ENCODE measurements at regions not wholly inside any gene's neighbourhood (a gene's known extent, or its start where the extent isn't known, plus 50 kb on each side); places are given as distances from the start of the nearest gene placed in this dataset.
"Not testable (repeated sequence)": the region's sequence is repeated elsewhere in the genome, so short reads cannot be mapped to it uniquely, and the experiment has no call there.

DNA sequence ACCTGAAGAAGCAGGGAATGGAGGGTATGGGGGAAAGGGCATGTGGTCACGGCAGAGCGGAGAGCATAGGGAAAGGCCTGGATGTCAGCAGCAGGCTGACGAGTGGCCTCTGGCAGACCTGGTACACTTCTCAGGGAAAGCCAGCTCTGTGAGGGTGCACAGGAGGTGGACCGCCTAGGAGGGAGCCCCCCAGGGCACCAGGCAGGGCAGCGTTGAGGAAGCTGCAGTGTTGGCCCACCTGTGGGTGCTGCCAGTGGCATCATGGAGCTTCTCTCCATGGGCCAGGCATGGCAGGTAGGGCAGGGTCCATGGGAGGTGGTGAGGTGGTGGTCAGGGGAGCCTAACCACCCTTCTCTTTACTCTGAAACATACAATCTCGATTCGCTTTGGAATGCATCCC, 143.0 kb upstream of the PITX1 start:
- DNase-seq, result no peak

DNA sequence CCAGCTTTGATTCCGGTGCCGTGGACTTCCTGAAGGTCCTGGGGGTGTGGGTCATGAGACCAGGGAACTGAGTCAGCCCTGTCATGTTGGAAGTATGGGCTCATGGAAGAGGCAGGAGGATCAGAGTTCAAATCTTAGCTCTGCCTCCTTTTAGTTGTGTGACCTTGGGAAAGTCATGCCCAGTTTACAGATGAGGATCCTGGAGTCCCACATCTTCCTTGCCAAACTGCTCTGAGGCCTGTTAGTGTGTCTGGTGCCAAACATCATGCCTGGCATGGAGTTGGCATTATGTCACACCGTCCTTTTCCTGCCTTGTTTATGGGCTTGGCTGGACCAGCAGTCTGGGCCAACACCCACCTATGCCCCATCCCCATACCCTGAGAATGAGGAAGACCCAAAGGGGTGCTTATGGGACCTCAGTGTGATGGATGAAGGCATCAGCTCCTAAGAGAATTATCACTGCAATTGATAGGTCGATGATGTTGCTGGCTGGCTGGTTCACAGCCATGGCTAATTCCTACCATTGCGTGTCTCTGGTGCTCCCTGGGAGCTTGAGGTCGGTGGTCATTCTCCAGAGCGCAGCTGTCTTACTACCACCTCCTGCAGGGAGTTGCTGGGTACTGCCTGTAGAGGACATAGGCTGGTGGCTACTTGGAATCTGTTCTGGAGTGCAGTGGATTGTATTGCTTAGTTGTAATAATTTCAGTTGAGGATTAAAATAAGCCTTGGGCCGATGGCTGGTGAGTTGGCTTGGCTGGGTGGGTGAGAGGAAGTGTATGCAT, 140.5 kb upstream of the PITX1 start:
- DNase-seq, result no peak

DNA sequence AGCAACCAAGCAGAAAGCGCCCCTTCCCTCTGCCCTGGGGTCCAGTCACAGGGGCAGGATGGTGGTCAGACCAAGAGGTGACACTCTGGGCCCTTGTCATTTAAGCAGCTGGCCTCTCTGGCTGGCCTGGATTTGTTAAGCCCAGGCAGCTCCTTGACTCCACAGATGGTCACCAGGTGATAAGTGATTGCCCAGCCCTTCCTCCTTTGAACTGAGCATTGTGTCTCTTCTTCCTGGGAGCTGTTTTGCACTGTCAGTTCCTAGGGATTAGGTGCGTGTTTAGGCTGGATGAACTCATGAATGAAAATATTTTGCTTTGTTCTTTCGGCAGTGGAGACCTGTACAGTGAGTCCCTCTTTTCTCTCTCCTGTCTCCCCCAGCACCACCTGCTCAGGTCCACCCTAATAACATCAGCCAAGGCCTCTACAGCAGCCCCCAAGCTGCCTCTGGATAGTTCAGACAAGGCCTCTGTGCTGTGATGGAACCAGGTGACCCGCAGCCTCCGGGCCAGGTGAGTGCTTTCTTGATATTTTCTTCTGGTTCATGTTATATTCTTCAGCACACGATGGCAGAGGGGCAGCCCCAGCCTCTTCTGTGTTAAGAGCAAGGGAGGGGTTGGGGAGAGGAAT, 139.7 kb upstream of the PITX1 start:
- peak in 1 of 2 experiments; percentile 52 for DNase-seq

DNA sequence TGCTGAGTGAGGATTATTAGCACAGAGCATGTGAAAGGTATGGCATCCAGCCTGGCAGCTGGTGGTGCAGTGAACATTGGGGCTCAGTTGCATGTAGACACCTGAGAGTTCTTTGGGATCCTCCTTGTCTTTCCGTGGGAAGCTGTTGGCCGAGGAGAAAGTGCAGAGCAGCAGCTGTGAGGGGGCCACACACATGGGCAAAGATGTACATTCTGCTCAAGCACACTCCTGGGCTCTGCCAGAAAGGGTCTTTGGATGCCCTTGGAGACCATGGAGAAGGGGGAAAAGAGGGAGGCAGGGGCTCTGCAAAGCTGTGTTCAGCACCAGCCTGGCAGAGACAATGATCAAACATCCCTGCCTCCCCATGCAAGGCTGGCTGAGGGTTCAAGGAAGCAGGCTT, 138.7 kb upstream of the PITX1 start:
- DNase-seq, result no peak

DNA sequence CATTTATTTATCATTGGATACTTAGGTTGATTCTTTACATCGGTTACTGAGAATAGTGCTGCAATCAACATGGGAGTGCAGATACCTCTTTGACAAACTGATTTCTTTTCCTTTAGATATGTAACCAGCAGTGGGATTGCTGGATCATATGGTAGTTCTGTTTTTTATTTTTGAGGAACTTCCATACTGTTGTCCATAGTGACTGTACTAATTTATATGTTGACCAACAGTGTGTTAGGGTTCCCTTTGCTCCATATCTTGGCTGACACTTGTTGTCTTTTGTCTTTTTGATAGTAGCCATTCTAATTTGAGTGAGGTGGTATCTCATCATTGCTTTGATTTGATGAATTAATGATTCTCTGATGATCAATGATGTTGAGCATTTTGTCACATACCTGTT, 137.3 kb upstream of the PITX1 start:
- DNase-seq, result no peak

DNA sequence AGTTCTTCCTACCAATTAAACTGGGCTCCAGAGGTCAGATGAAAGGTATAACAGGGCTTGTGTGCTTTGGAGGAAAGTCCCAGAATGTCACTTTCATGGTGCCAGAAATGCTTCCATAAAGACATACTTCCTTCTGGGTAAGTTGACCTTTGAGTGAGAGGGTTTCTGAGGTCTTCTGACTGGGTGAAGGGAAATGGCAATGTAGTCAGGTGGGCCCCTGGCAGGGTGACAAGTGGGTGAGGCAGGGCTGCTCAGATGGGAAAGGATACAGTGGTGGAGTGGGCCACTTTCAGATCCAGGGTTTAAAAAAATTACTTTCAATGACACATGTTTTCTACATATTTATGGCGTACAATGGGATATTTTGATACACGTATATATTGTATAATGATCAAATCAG, 136.5 kb upstream of the PITX1 start:
- DNase-seq, result no peak

DNA sequence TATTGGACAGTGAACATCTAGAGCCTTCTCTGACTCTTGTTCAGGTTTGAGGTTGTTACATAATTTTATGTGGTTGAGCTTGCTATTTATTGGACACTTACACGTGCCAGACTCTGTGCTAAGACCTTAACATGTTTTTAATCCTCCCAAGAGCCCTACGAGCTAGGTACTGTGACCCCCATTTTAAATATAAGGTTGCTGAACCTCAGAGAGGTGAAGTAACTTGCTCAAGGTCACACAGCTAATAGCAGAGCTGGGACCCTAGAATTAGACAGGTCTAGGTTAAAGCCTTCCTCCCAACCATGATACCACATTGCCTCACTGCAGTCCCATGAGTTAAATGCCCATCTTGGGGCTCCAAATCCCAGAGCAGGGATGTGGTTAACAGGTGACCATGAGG, 135.7 kb upstream of the PITX1 start:
- no peak for DNase-seq

DNA sequence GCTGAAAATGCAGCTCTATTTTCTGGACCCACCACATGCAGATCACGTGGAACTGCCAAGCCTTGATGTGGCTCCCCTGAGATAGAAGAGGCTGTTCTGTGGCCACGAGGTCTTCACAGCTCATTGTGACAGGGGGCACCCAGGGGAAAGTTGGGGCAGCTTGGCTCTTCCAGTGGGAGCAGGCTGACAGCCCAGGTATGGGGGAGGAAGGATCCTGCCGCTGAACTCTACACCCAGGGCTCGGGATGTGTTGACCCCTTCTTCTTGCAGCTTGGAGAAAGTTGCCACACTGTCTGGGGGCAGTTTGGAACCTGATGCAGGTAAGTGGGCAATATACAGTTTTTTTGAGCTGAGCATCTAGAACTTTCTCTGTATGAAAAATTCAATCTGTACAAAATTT, 133.6 kb upstream of the PITX1 start:
- DNase-seq, result no peak

DNA sequence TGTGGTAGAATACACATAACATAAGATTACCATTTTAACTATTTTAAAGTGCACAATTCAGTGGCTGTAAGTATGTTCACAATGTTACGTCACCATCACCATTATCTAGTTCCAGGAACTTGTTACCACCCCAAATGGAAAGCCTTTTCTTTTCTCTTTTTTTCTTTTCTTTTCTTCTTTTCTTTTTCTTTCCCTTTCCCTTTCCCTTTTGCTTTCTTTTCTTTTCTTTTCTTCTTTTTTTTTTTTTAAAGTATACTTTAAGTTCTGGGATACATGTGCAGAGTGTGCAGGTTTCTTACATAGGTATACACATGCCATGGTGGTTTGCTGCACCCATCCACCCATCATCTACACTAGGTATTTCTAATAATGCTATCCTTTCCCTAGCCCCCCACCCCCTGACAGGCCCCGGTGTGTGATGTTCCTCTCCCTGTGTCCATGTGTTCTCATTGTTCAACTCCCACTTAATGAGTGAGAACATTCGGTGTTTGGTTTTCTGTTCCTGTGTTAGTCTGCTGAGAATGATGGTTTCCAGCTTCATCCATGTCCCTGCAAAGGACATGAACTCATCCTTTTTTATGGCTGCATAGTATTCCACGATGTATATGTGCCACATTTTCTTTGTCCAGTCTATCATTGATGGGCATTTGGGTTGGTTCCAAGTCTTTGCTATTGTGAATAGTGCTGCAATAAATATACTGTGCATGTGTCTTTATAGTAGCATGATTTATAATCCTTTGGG, 131.0 kb upstream of the PITX1 start:
- not testable (repeated sequence) for DNase-seq

DNA sequence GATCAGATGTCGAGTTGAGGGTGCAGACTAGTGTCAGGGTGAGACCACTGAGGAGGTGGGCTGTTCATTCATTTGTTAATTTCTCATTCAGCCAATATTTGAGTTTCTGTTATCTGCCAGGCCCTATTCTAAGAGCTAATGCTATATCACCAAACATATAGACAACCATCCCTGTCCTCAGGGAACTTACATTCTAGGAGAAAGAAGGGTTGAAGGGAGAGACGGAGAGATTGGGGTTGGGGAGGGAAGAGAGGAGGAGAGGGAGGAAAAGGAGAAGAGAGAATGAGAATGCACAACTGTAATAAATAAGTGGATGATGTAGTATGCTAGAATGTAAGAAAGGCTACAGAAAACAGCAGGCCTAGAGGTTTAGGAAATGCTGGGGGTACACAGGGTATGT, 129.9 kb upstream of the PITX1 start:
- DNase-seq, result no peak

DNA sequence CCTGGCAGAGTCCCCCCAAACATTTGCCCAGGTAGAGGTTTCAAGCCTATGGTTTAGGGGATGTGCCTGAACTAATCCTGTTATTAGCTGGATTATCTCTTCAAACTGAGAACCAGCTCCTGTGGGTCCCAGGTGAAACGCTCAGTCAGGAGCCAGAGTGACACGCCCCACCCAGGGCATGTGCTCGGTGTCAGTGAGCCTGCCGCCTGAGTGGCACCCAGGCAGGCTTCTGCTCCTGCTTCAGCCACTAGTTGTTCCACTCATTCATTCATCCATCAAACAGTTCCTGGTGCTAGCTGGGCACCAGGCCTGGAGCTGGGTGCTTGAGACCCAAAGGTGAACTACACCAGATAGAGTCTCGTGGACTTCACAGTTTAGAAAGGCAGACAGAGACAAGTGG, 129.4 kb upstream of the PITX1 start:
- DNase-seq, result no peak

DNA sequence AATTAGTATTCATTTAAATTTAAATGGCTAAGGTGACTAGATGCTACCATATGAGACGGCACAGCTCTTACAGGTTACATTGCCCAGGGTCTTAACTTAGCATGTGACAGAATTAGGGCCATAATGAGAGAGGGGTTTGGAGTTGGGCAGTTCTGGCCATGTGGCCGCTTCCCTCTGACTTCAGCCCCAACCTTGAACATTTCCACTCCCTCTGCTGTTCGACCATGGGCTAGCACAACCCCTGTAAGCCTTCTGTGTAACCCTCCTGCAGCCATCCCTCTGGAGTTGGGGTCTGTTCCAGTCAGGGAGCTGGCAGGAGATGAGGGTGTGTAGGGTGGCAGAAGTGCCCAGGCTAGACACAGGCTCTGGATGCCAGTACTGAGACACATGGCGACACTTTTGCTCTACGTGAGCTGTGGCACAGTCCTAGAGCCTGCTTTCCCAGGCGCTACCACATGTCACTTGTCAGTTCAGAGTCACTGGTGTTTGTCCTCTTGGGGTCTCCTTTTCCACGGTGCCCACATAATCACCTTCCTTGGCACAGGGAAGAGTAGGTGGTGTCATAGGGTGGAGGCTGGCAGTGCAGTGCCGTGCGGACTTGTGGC, 128.7 kb upstream of the PITX1 start:
- no peak for DNase-seq

DNA sequence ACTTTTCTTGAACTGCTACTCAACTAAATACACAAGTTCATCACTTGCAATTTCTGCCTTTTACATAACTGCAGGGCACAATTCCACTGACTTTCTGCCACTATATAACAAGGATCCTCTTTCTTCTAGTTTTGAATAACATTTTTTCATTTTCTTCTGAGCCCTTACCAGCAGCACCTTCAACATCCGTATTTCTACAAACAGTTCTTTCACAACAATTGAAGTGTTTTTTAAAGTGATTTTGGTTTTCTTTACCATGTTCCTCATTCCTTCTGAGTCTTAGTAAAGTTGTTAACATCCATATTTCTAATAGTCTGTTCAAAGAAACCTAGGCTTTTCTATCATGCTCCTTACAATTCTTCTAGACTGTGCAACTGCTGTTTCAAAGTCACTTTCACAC, 127.2 kb upstream of the PITX1 start:
- no peak for DNase-seq

DNA sequence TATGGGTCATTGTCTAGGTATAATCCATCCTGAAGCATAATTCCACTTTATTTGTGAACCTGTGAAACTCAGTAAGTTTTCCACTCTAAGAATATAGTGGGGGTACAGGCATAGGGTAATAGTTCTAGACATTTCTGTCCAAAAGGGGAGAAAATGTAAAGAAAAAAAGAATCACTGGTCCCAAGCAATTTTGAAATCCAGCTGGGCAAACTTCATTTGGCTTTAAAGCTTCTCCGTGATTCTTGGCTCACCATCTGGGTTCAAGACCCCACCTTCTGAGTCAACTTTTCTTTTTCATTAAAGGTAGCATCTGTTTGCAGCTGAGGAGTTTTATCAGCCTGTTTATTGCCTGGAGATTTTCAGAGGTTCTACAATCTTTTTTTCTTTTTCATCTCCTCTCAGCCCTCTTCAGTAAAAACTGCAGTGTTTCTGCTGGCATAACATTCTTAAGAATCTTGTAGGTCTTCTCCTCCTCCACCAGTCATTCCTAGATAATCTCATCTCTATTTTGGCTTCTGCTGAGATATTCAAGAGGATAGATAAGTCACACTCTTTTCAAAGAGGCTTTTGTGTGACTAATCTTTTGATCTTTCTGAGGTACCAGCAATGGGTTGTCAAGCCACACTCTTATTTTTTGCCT, 126.1 kb upstream of the PITX1 start:
- no peak for DNase-seq

DNA sequence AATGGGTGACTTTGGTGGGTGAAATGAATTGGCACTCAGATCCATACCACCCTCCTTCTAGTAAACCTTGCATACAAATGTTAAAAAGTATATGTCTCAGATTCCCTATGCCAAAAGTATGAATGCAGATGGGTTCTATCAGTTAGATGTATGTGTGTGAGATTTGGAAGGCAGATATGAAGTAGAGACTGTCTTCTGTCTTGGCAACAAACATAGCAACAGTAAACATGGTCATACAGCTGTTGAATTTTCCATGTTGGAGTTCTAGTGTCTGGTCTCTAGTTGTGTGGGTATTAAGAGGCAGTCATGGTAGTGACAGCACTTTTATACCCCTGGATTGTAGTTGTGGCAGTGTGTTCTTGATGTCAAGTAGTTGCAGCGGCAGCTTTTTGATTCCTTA, 125.6 kb upstream of the PITX1 start:
- DNase-seq, result no peak

DNA sequence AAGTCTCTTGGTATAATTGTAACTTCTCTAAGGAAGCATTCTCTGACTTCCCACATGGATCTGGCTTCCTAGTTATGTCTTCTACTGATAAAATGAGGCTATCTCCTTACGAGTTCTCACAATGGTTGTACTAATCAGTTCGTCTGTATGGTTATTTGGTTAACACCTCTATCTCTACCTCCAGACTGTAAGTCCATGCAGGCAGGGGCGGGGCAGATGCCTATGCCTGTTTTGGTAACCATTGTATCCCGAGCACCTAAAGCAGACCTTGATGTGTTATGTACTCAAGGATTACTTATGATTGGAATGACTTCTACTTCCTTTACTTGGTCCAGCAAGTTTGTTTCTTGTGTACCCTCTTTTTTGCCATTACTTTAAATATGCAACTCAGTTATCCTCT, 125.0 kb upstream of the PITX1 start:
- DNase-seq, result no peak

DNA sequence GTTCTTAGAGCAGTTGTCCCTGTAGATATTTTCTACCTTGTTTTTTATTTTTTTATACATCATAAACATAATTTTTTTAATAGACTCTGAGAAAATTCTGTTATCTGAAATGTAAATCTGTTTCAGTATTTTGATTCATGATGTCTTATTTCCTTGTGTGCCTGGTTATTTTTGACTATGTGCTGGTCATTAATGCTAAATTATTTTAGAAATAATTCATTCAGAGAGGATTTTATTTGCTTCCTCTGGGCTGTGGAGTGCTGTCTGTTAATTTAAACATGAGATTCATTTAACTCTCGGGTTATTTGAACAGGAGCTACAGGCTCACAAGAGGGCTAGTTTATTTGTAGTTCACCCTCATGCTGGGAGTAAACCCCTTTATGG, 124.3 kb upstream of the PITX1 start:
- DNase-seq, result no peak

DNA sequence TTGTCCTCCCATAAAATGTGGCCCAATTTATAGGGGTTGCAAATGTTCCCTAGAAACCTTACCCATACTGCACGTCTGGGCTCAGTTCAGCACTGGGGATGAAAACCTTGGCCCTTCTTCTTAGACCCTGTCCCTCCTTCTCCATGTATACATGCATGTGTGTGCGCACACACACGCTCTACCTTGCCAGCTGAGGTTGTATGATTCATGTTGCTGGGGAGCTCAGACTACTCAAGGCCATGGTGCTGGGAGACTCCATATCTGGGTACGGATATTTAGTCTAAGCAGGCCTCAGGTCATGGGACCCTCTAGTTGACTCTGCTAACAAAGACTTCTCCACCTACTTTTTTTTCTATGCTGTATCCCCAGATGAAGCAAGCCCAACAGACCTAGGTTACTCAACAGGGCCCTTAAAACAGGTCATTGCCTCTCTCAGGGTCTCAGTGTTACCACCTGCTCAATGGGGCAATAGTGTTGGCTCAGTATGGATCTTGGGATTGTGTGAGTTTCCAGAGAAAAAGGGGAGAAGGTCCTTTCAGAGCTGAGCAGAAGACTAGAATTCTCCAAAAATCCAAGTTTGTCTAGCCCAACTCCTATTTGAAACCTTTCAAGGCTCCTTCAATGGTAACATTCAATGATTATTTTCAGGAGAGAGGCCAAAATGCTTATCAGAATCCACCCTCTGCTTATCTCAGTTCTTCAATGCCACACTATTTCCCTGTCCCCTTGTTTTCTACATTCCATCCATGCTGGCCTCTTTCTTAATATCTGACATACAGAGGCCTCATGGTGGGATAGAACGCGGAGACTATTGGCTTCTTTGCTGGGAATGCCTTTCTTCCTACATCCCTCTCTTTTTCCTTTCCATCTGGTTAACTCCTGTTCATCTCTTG, 123.6 kb upstream of the PITX1 start:
- DNase-seq, result no peak

DNA sequence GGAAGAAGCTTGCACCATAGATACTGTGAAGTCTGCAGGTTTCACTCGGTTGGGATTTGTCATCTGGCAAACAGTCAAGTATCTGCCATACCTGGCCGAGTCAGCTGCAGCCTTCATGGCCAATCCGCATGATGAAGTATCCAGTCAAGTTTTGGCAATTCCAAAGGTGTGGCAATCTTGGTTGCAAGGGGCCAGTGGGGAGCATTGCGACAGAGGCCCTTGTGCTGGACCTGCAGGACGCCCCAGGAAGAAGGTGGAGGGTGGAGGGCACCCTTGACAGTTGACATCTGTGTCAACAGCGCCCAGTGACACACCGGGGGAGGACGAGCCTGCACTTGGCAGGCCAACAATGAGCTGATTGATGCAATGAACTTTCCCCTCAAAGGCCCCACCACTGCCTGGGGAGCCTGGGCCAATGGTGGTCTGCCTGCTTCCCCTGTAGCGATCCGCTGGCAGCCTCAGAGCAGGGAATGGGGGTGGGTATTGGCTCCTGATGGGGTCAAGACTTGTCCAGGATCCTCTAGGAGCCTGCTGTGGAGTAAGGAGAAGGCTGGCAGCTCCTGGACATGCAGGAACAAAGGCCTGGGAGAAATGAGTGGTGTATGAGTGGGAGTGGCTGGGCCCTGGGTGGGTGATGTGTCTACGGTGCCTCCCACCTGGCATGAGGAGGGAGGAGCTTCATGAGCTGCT, 122.8 kb upstream of the PITX1 start:
- DNase-seq, result no peak

DNA sequence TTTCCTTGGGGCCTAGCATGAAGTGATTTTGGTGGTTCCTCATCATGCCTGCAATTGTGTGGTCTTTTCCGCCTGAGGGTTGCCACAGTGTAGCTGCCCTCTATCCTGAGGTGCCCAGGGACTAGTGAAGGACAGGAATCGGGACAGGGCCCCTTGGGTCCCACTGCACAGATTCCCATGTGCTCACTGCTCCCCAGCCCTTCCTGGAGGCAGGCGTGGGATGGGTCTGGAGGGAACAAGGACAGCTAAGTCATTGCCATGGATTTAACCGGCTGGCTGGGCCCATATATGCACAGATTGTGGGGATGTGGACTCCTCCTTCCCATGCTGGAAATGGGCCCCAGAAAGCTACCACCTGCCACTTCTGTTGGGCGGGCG, 122.3 kb upstream of the PITX1 start:
- no peak for DNase-seq

DNA sequence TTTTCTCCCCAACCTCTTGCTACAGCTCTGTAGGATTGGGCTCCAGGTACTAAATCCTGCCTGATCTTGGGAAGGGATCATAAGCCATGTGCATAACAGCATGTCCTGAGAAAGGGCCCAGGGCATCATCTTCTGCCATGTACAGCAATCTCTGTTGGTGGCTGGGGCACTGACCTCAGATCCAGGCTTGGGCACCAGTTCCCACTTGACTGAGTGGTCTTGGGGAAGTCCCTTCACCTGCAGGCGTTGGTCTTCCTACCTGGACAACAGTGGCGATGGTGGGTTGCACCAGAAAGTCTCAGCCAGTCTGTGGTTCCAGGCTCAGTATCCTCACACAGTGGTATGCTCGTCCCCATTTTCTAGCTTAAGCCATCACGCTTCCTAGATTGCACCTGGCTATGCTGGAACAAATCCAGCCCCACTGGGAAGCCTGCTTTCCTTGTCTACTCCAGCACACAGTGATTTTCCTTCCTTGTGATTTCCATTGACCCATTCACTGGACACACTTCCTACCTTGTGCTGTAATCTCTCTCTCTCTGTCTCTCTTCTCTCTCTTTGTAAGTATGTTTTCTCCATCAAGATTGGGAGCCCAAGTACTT, 121.7 kb upstream of the PITX1 start:
- DNase-seq, result no peak
